WTC11 (cell line): ENCODE measurements at regions not wholly inside any gene's neighbourhood (a gene's known extent, or its start where the extent isn't known, plus 50 kb on each side); places are given as distances from the start of the nearest gene placed in this dataset.

Experiments used
- ATAC-seq: fragments of 200-7000 bp; cut with Tn5 transposase; 2 replicates; pipeline ENCODE4 v1.10.0; 2021; ENCODE audit warnings: mild to moderate bottlenecking, moderate library complexity
- CTCF ChIA-PET: fragments of 300-600 bp; sonication (Branson Sonifier 250); formaldehyde crosslinking; loops from one replicate; lab custom pipeline; 2021; ENCODE audit warnings: antibody characterized with exemption; lab: Charles Lee
- POLR2A ChIA-PET: fragments of 350-600 bp; sonication (Branson Sonifier 250); formaldehyde crosslinking; loops from one replicate; lab custom pipeline; 2021; ENCODE audit warnings: antibody characterized with exemption; lab: Charles Lee
- DNase-seq: peaks from one replicate; pipeline ENCODE4 v3.0.0; 2021; ENCODE audit warnings: low spot score
- H3K27ac Mint-ChIP-seq: 2 replicates; pipeline ENCODE4 v1.8.0; 2021; ENCODE audit warnings: mixed read lengths
- H3K27me3 Mint-ChIP-seq: 2 replicates; pipeline ENCODE4 v1.8.0; 2021; ENCODE audit warnings: low read depth, mild to moderate bottlenecking, moderate library complexity, mixed read lengths
- H3K36me3 Mint-ChIP-seq: 2 replicates; pipeline ENCODE4 v1.8.0; 2021; ENCODE audit warnings: mixed read lengths
- H3K4me1 Mint-ChIP-seq: 2 replicates; pipeline ENCODE4 v1.8.0; 2022; ENCODE audit warnings: mixed read lengths
- H3K4me3 Mint-ChIP-seq: 2 replicates; pipeline ENCODE4 v1.8.0; 2021; ENCODE audit warnings: mild to moderate bottlenecking, moderate library complexity, mixed read lengths
- H3K9me3 Mint-ChIP-seq: 2 replicates; pipeline ENCODE4 v1.8.0; 2021; ENCODE audit warnings: mixed read lengths
- ATF1 ChIP-seq: sonication (generic); formaldehyde crosslinking; IDR thresholded peaks from 2 replicates; pipeline ENCODE4 v1.8.1; 2023; ENCODE audit warnings: mild to moderate bottlenecking, moderate library complexity, missing genetic modification reagents
- CREB1 ChIP-seq: sonication (generic); formaldehyde crosslinking; IDR thresholded peaks from 2 replicates; pipeline ENCODE4 v1.8.0; 2023; ENCODE audit warnings: mild to moderate bottlenecking, missing genetic modification reagents
- E2F5 ChIP-seq: sonication (generic); formaldehyde crosslinking; IDR thresholded peaks from 2 replicates; pipeline ENCODE4 v1.8.1; 2022; ENCODE audit warnings: mild to moderate bottlenecking, moderate library complexity, missing genetic modification reagents
- EMX1 ChIP-seq: fragments of 250-450 bp; sonication (Bioruptor Pico); IDR thresholded peaks from 2 replicates; pipeline ENCODE4 v1.8.0; 2021; ENCODE audit warnings: mild to moderate bottlenecking
- ERG ChIP-seq: fragments of 250-450 bp; sonication (Bioruptor Pico); IDR thresholded peaks from 2 replicates; pipeline ENCODE4 v1.8.0; 2021; ENCODE audit warnings: mild to moderate bottlenecking
- ETV6 ChIP-seq: sonication (generic); formaldehyde crosslinking; IDR thresholded peaks from 2 replicates; pipeline ENCODE4 v1.8.1; 2022; ENCODE audit warnings: mild to moderate bottlenecking, missing genetic modification reagents
- IRF2 ChIP-seq: sonication (generic); formaldehyde crosslinking; IDR thresholded peaks from 2 replicates; pipeline ENCODE4 v1.8.0; 2022; ENCODE audit warnings: low read depth, missing genetic modification reagents, borderline replicate concordance
- JAZF1 ChIP-seq: fragments of 250-450 bp; sonication (Bioruptor Pico); IDR thresholded peaks from 2 replicates; pipeline ENCODE4 v1.9.0; 2021; ENCODE audit warnings: moderate library complexity, mild to moderate bottlenecking, inconsistent platforms
- KAT7 ChIP-seq: sonication (generic); formaldehyde crosslinking; IDR thresholded peaks from 2 replicates; pipeline ENCODE4 v1.8.1; 2023; ENCODE audit warnings: missing genetic modification reagents, mild to moderate bottlenecking, borderline replicate concordance
- NFATC4 ChIP-seq: fragments of 250-450 bp; sonication (Bioruptor Pico); IDR thresholded peaks from 2 replicates; pipeline ENCODE4 v1.9.0; 2021; ENCODE audit warnings: mild to moderate bottlenecking
- RELA ChIP-seq: sonication (generic); formaldehyde crosslinking; IDR thresholded peaks from 2 replicates; pipeline ENCODE4 v1.8.1; 2022; ENCODE audit warnings: missing genetic modification reagents, mild to moderate bottlenecking, borderline replicate concordance
- SOX15 ChIP-seq: fragments of 250-450 bp; sonication (Bioruptor Pico); IDR thresholded peaks from 2 replicates; pipeline ENCODE4 v1.9.0; 2021; ENCODE audit warnings: mild to moderate bottlenecking
- ZBTB43 ChIP-seq: sonication (generic); formaldehyde crosslinking; IDR thresholded peaks from 2 replicates; pipeline ENCODE4 v1.8.1; 2023; ENCODE audit warnings: mild to moderate bottlenecking, missing genetic modification reagents
- ZNF121 ChIP-seq: sonication (generic); formaldehyde crosslinking; IDR thresholded peaks from 2 replicates; pipeline ENCODE4 v1.8.0; 2023; ENCODE audit warnings: missing genetic modification reagents
- ZNF416 ChIP-seq: fragments of 250-450 bp; sonication (Bioruptor Pico); IDR thresholded peaks from 2 replicates; pipeline ENCODE4 v1.9.0; 2021; ENCODE audit warnings: mild to moderate bottlenecking, inconsistent platforms
- ZNF532 ChIP-seq: fragments of 250-450 bp; sonication (Bioruptor Pico); IDR thresholded peaks from 2 replicates; pipeline ENCODE4 v1.9.0; 2021; ENCODE audit warnings: mild to moderate bottlenecking, borderline replicate concordance
- TF ChIP-seq, protein P1 (sequence below): sonication (generic); formaldehyde crosslinking; IDR thresholded peaks from 2 replicates; pipeline ENCODE4 v1.8.0; 2023; ENCODE audit warnings: mild to moderate bottlenecking, missing genetic modification reagents
- TF ChIP-seq, protein P2 (sequence below): sonication (generic); formaldehyde crosslinking; conservative IDR thresholded peaks from 2 replicates; pipeline ENCODE4 v1.8.1; 2022; ENCODE audit warnings: mild to moderate bottlenecking, missing genetic modification reagents

DNA sequence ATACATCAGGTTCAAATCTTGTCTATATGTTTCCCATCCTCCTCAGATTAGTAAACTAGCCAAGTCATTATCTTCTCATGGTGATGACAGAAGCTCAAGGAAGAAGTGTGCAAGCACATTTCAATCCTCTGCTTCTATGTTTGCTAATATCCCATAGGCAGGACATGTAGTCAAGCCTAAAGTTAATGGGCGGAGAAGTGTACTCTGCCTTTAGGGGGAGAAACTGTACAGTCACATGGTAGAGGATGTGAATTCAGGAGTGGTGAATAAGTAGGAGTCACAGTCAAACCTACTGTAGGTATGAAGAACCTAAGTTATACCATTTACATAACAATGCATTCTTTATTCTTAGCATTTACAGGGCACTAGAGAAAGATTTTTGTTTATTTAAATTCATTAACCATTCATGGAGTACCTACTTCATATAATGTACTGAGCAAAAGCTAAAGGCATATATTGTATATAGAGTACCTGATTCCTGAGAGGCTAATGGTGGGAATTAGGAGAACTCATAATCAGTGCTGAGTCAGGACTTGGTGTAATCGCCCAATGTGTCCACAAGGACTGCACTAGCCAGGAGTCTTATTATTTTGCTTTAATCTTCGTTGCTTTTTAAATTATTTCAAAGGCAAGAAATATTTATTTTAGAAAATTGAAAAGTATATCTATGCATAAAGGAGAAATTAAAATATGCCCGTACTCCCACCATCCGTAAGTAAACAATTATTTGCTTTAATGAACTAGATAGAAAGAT lies 394.3 kb upstream of the ETAA1 start:
- no peaks in the 10 kb centered on the region for H3K36me3 Mint-ChIP-seq
- CTCF ChIA-PET: no interaction called here
- no peak for TF ChIP-seq ERG (CRISPR knock-in tag)
- no peak for TF ChIP-seq JAZF1 (CRISPR knock-in tag)
- TF ChIP-seq ETV6 (CRISPR knock-in tag): no peak
- TF ChIP-seq ZNF532 (CRISPR knock-in tag): no peak
- TF ChIP-seq ZNF121 (CRISPR knock-in tag): no peak
- TF ChIP-seq NFATC4 (CRISPR knock-in tag): no peak
- TF ChIP-seq CREB1 (CRISPR knock-in tag): no peak
- TF ChIP-seq KAT7: no peak
- TF ChIP-seq E2F5: no peak
- TF ChIP-seq EMX1 (CRISPR knock-in tag): no peak
- no peak for TF ChIP-seq SOX15
- TF ChIP-seq ZBTB43 (CRISPR knock-in tag): no peak
- no peak for TF ChIP-seq RELA (CRISPR knock-in tag)
- no peak for TF ChIP-seq ATF1 (CRISPR knock-in tag)
- no peak for TF ChIP-seq IRF2 (CRISPR knock-in tag)
- no peak for TF ChIP-seq ZNF416 (CRISPR knock-in tag)
- TF ChIP-seq, protein P1, sequence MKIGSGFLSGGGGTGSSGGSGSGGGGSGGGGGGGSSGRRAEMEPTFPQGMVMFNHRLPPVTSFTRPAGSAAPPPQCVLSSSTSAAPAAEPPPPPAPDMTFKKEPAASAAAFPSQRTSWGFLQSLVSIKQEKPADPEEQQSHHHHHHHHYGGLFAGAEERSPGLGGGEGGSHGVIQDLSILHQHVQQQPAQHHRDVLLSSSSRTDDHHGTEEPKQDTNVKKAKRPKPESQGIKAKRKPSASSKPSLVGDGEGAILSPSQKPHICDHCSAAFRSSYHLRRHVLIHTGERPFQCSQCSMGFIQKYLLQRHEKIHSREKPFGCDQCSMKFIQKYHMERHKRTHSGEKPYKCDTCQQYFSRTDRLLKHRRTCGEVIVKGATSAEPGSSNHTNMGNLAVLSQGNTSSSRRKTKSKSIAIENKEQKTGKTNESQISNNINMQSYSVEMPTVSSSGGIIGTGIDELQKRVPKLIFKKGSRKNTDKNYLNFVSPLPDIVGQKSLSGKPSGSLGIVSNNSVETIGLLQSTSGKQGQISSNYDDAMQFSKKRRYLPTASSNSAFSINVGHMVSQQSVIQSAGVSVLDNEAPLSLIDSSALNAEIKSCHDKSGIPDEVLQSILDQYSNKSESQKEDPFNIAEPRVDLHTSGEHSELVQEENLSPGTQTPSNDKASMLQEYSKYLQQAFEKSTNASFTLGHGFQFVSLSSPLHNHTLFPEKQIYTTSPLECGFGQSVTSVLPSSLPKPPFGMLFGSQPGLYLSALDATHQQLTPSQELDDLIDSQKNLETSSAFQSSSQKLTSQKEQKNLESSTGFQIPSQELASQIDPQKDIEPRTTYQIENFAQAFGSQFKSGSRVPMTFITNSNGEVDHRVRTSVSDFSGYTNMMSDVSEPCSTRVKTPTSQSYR: no peak
- TF ChIP-seq, protein P2, sequence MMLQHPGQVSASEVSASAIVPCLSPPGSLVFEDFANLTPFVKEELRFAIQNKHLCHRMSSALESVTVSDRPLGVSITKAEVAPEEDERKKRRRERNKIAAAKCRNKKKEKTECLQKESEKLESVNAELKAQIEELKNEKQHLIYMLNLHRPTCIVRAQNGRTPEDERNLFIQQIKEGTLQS: no peak
- TF ChIP-seq, all 79 proteins: peak for 0
- H3K4me3 Mint-ChIP-seq: no peak overlapping the region
- H3K27me3 Mint-ChIP-seq: no peaks in the 10 kb centered on the region
- no peak overlapping the region for H3K27ac Mint-ChIP-seq
- peaks cover 7% of the 10 kb centered on the region for H3K4me1 Mint-ChIP-seq
- DNase-seq: no peak
- POLR2A ChIA-PET: no interaction called here
- peak; percentile 64 for ATAC-seq
- H3K9me3 Mint-ChIP-seq: no peaks in the 10 kb centered on the region
